ENCODE measurements at regions not wholly inside any gene's neighbourhood (a gene's known extent, or its start where the extent isn't known, plus 50 kb on each side); places are given as distances from the start of the nearest gene placed in this dataset.

DNA sequence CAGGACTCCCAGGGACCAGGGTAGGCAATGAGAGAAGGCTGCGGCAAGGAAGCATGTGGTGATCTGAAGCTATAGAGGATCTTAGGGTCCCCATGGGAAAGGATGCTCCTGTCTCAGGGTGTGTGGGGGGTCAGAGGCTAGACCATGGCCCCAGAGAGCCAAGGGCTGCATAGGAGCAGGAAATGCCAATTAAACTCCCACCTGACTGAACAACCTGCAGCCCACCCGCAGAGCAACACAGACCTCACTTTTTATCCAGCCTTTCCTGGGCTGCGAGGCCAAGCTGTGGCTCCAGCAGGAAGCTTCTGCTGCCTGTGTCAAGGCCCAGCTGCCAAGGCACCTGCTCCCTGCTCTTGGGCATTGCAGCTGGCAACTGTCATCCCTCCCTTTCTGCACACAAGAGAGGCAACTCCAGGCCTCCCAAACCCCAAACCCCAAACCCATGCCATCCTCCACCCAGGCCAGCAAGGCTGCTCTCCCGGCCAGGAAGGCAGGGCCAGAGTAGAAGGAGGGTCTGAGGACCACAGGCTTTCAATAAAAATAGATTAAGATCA is 290.1 kb downstream of the FOXO1 start:
- DNase-seq (ENCODE audit: low read depth in 4 of 4, low spot score in 1 of 4): no peak

DNA sequence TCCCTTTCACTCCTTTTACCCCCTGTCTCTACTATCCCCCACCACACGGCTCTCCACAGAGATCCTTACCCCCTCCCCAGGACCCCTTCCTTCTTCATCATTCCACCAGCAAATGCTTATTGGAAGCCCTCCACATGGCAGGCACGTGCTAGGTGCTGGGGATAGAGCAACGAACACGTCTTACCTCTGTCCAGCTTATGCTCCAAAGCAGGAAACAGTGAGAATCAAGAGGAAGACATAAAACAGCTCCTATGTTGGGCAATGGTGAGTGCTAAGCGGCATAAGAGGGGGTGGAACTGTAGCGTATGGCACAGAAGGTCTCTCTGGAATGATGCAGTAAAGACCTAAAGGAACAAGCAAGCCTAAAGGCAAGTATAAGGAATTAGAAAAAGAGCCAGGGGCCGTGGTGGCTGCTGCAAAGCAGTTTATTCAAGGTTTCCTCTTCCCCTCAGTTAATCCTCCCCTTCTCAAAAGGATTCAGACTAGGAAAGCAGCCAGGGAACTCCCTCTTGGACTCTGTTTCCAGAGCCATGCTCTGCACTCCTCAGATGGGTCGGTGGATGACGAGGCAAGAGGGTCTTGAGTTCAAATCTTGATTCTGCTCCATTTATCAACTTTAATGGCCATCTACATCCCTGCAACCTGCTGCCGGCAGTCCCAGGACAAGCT is 289.4 kb downstream of the FOXO1 start:
- DNase-seq (ENCODE audit: low read depth in 4 of 4, low spot score in 1 of 4): no peak

DNA sequence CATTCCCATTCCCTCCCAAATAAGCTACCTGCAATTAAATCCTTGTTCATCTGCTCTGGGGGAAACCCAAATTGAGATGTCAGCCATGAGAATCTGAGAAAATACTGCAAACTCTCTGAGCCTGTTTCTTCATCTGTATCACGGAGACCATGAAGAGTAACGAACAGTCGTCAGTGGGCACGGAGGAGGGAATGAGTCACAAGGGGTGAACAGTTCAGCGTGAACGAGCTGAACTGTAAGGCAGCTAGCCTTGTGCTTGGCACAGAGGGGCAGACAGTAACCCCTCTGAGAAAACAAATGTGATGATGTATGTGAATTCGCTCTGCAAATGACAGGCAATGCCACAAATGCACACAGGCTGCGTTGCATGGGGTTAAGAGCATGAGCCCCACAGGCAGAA is 288.7 kb downstream of the FOXO1 start:
- no peak for DNase-seq (ENCODE audit: low read depth in 4 of 4, low spot score in 1 of 4)

DNA sequence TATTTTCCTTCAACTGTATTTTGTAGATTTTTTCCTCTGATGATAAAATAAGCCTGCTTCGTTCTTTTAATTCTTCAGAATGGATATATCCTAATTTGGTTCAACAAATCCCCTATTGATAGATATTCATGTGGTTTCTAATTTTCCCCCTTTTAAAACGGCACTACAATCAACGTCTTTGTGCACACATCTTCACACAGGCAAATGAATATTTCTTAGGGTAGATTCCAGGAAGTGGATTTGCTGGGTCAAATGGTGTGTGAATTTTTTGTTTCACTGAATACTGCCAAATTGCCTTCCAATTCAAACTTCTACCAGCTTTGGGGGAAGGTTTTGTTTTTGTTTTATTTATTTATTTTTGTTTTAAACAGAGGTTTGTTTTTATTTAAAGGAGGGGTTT is 287.2 kb downstream of the FOXO1 start:
- no peak for DNase-seq (ENCODE audit: low read depth in 4 of 4, low spot score in 1 of 4)

DNA sequence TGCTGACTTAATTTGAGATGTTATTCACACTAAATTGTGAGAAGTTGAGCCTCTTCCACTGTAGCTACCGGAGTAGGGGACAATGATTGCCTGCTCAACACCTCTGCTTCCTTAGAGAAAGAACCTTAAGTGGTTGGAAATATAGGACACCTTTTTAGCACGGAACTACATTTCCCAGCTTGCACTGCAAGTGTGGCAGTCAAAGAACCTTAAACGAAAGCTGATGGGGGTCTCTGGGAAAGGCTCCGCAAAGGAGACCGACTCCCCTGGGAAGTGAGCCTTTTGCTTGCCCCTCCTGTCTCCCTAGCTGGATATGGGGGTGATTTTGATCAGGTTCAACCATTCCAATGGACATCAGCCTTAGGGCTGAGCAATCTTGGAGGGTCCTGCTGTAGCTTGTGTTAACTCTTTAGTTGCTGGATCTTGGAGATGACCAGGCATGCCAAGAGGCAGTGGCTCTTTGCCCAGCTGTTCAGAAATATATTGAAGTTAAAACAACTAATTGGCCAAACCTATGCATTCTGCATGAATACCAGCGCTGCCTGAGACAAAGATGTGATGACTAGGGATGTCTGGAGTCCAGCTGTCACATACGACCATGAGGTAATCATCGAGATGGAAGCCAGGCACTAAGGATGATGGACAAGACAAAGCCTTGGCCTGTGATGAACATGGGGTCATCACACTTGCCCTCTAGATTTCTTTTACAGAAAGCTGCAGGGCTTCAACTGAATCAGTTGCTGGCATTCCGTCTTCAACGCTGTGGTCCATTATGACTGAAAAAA is 286.5 kb downstream of the FOXO1 start:
- no peak for DNase-seq (ENCODE audit: low read depth in 4 of 4, low spot score in 1 of 4)

DNA sequence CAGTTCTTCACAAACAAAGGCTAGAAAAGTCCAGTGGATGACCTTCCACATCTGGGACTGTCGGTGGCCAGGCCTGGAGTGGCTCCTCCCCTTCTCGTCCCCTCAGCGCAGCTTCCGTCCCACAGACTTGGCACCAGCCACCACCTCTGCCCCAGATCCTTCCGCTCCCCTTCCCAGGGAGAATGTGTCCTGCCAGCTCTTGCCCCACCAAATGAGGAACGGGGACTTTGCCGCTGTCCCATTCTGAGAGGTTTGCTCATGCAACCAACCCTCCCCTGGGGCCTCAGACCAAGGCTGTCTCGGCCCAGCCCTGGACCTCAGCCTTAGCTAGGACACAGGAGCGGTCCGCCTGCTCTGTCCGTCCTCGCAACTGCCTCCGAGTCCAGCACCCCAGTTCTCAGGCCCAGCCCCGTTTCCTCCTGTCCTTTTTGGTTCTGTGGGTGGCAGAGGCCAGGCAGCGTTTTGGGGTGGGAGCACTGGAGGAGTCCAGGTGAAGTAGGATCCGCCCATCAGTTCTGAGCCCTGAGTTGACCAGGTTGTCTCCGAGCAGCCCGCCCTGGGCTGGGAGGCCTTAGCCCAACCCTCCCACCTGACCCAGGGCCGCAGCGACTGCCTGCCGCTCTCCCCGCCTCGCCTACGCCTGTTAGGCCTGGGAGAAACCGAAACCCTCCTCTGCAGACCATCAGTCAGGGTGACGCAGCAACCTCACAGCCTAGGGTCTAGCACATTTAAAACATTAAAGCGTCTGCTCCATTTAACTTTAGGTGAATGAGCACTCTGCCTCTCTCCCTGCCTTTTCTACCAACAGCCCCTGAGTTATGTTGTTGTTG is 284.3 kb downstream of the FOXO1 start:
- DNase-seq (ENCODE audit: low read depth in 4 of 4, low spot score in 1 of 4): no peak

DNA sequence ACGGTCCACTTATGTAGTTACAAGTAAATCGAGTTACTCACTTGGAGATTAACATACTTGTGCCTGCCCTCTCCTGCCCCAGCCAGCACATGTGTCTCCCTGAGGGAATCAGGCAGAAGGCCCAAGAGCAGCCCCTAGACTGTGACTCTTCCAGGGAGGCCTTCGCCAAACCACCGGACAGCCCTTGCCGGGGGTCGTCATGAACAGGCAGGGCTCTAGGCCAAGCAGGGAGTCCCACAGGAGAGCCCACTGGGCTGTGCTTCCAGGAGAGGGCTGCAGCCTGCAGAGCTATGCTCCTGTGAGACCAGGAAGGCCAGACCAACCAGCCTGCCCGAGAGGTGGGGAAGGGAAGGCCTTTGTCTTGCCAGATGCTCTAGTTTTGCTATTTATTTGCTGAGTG is 283.3 kb downstream of the FOXO1 start:
- no peak for DNase-seq (ENCODE audit: low read depth in 4 of 4, low spot score in 1 of 4)

GRCh38 chr13:40383885-40384284 is 282.6 kb downstream of the FOXO1 start:
- DNase-seq (ENCODE audit: low read depth in 4 of 4, low spot score in 1 of 4): no peak

DNA sequence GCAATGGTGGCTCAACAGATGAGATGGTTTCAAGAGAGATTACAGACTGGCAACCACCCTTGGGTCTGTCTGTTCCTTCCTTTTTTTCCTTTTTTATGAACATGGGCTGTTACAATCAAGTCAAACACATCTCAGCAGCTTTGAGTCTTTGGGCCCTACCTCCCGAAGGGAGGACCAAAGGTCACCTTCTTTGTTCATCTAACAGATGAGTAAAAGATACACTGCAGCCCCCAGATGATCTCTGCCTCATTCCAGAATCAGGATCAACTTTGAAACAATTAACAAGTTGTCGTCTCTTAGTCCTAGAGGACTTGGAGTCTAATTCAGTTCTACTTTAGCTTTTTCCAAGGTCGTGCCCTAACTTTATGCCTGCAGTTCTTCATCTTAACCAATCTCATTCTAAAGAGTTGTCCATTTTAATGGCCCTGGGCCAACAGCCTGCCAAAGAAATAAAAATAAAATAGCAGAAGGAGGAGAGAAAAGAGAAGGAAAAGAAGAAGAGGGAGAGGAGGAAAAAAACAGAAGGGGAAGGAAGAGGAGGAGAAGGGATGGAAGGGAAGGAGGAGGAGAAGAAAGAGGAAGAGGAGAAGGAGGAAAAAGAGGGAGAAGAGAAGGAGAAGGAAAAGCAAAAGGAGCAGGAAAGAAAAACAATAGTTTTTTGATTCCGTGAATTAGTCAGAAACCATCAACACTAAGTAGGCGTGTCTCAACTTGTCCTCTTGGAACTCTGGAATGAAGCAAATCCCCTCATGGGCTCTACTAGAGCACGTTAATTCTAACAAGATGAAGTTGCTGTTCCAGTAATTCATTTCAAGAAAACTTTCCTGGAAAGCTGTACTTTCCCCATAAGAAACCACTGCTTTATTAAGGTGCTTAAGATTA is 281.2 kb downstream of the FOXO1 start:
- DNase-seq (ENCODE audit: low read depth in 4 of 4, low spot score in 1 of 4): no peak

DNA sequence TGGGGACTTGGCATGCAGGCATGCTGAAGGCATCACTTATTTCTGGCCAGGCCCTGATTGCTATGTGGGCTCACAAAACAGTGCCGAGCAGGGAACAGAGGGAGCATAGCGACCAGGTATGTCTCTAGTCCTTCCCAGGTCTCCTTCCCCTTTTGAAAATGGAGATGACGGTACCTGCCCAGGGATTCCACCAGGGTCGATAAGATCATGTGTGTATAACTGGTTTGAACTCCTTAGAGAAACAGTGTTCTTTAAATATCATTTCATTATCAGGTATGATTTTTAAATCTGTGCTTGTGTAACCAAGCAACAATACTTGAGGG is 280.6 kb downstream of the FOXO1 start:
- DNase-seq (ENCODE audit: low read depth in 4 of 4, low spot score in 1 of 4): no peak

- no peak for DNase-seq (ENCODE audit: low read depth in 4 of 4, low spot score in 1 of 4)
Measured at GRCh38 chr13:40386586-40386985, 279.9 kb downstream of the FOXO1 start.

- DNase-seq (ENCODE audit: low read depth in 4 of 4, low spot score in 1 of 4): no peak
Measured at GRCh38 chr13:40387775-40388174, 278.7 kb downstream of the FOXO1 start.

- DNase-seq (ENCODE audit: low read depth in 4 of 4, low spot score in 1 of 4): peak; percentile 33 to 60 (median 44)
Measured at GRCh38 chr13:40388617-40389016, 277.8 kb downstream of the FOXO1 start.

- DNase-seq (ENCODE audit: low read depth in 4 of 4, low spot score in 1 of 4): no peak
Measured at GRCh38 chr13:40389081-40389641, 277.3 kb downstream of the FOXO1 start.

DNA sequence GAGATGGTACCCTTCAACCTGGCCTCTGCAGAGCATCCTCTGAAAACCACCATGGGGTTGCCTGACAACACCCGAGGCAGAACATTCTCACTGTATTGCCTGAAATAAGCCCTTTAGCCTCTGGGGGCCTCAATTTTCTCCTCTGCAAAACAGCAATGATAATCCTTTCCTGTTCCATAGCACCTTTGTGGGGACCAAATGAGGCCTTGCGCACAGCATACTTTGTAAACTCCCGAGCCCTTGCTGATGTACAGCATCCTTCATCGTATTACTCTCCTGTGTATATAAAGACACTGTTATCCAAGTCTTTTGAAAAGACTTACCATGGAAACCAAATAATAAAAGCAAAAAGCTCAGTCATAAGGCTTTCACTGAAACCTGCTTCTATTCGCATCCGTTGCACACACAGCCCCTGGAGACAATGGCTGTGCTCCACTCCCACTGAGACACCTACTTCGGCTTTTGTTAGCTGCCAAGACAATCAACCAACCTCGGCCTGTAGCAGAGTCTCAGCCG is 276.0 kb downstream of the FOXO1 start:
- DNase-seq (ENCODE audit: low read depth in 4 of 4, low spot score in 1 of 4): no peak

GRCh38 chr13:40391788-40392187 is 274.7 kb downstream of the FOXO1 start:
- DNase-seq (ENCODE audit: low read depth in 4 of 4, low spot score in 1 of 4): no peak

DNA sequence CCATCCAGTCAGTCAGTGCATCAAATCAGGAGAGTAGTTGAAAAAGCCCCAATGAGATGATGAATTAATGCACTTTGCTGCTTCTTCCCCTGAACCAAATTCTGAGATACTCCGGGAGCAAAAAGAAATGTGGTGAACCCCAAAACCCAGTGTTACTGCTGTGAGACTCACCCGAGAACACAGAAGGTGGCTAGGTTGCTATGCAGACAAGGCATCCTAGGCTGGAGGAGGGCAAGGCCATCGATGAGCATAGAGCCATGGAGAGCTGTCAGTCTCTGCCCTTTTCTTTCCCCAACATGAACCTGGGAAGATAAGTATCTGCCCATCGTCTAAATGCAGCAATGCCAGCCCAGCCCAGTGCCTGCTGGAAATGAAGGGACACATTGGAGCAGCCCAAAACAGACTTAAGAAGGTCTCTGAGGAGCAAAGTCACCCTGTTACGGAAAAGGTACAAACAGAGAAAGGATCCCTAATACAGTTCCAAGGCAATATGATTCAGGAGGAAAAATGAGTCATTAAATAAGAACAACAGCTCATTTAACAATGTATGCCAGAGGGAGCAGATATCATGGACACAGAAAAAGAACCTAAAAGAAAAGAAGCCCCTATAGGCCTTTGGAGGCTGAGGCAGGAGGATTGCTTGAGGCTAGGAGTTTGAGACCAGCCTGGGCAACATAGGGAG is 272.0 kb downstream of the FOXO1 start:
- no peak for DNase-seq (ENCODE audit: low read depth in 4 of 4, low spot score in 1 of 4)

DNA sequence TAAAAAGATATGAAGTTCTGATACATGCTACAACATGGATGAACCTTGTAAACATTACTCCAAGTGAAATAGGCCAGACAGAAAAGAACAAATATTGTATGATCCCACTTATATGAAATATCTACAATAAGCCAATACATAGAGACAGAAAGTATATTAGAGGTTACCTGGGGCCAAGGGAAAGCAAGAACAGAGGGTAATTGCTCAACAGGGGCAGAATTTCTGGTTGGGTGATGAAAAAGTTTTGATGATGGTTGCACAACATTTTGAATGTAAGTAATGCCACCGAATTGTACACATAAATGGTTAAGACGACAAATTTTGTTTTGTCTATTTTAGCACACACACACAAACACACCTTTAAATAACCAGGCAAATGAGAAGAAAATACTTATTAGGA is 268.4 kb downstream of the FOXO1 start:
- no peak for DNase-seq (ENCODE audit: low read depth in 4 of 4, low spot score in 1 of 4)

DNA sequence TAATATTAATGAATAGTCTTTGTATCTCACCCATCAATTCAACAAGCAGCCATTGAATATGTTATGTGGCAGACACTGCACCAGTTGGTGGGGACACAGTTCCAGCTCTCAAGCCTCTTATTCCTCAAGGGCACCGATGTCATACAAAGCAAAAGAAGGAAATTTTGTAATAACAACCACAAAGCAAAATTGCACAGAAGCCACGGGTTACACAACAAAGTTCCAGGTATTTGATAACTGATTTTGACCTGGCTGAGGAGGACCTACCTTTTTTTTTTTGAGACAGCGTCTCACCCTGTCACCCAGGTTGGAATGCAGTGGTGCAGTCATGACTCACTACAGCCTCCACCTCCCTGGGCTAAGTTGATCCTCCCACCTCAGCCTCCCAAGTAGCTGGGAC is 266.7 kb downstream of the FOXO1 start:
- DNase-seq (ENCODE audit: low read depth in 4 of 4, low spot score in 1 of 4): no peak

All from stimulated activated CD4-positive, alpha-beta T cell treated with anti-CD3 and anti-CD28 coated beads, Interleukin-1b, Interleukin-23, amount 100 ng/mL, for 24 hours (primary cell).